Endothelial cell of umbilical vein (primary cell): ENCODE measurements at regions not wholly inside any gene's neighbourhood (a gene's known extent, or its start where the extent isn't known, plus 50 kb on each side); places are given as distances from the start of the nearest gene placed in this dataset.

Experiments used
- BruUV-seq: library from RNA; stranded (reverse); fragments of 400-500 nt; replicated peaks from 2 replicates; lab custom pipeline; 2021; lab: Mats Ljungman, UMichigan
- CTCF ChIA-PET: fragments of 300-600, 350-600 bp; sonication (Branson Sonifier 250); formaldehyde crosslinking; loops from one replicate; lab custom pipeline; 2021; ENCODE audit warnings: antibody characterized with exemption, inconsistent platforms; lab: Charles Lee
- POLR2A ChIA-PET: fragments of 300-600, 350-600 bp; sonication (Branson Sonifier 250); formaldehyde crosslinking; loops from one replicate; lab custom pipeline; 2021; ENCODE audit warnings: antibody characterized with exemption, inconsistent platforms; lab: Charles Lee
- DNase-seq: peaks from one replicate; pipeline ENCODE4 v3.0.0-alpha.2; 2011; ENCODE audit warnings: low read depth, low spot score
- FAIRE-seq: peaks from 2 replicates; lab custom pipeline; 2011; peaks lifted over from hg19 to GRCh38; lab: Jason Lieb, UNC
- H2AFZ ChIP-seq: 2 replicates; pipeline ENCODE4 v1.6.0; 2012; ENCODE audit warnings: low read depth, low read length, control low read depth, inconsistent platforms
- H3K27ac ChIP-seq: 2 replicates; pipeline ENCODE4 v1.5.1; 2011; ENCODE audit warnings: low read depth, mild to moderate bottlenecking, control low read depth, low read length, moderate library complexity; ENCODE audit not compliant: insufficient read depth
- H3K27me3 ChIP-seq, 2 experiments: 2 replicates each; pipeline versions ENCODE4 v1.6.0 to v1.6.1; 2011; ENCODE audit warnings: low read length in 2 of 2, mixed read lengths in 1 of 2; ENCODE audit not compliant: control insufficient read depth in 2 of 2, insufficient read depth in 2 of 2
- H3K36me3 ChIP-seq, 2 experiments: 2 replicates in 1 of 2; 3 replicates in 1 of 2; pipeline ENCODE4 v1.5.1; 2011; ENCODE audit warnings: low read length in 2 of 2, mild to moderate bottlenecking in 1 of 2, moderate library complexity in 1 of 2; ENCODE audit not compliant: control insufficient read depth in 2 of 2, insufficient read depth in 2 of 2; ENCODE audit errors: extremely low read depth in 1 of 2
- H3K4me1 ChIP-seq: 3 replicates; pipeline ENCODE4 v1.5.1; 2011; ENCODE audit warnings: mild to moderate bottlenecking, low read length; ENCODE audit not compliant: control insufficient read depth, insufficient read depth; ENCODE audit errors: extremely low read depth
- H3K4me2 ChIP-seq: 2 replicates; pipeline ENCODE4 v1.6.1; 2011; ENCODE audit warnings: low read length, control low read depth, mixed read lengths; ENCODE audit not compliant: insufficient read depth
- H3K4me3 ChIP-seq, 3 experiments: fragments of 200-600 bp in 1 of 3; sonication (generic), shearing (Covaris generic) in 1 of 3; replicated peaks in 1 of 3; 2 replicates each; pipeline ENCODE4 v1.5.1; 2011 to 2016; ENCODE audit warnings: control low read depth in 3 of 3, low read length in 3 of 3, mild to moderate bottlenecking in 2 of 3, inconsistent platforms in 1 of 3, low read depth in 1 of 3, moderate library complexity in 1 of 3; ENCODE audit not compliant: insufficient read depth in 1 of 3
- H3K79me2 ChIP-seq: 2 replicates; pipeline ENCODE4 v1.6.0; 2012; ENCODE audit warnings: low read length, inconsistent platforms; ENCODE audit not compliant: control insufficient read depth, insufficient read depth
- H3K9ac ChIP-seq: replicated peaks from 2 replicates; pipeline ENCODE3; 2011; ENCODE audit warnings: low read length, control low read depth; ENCODE audit not compliant: insufficient read depth; ENCODE audit errors: extremely low read depth
- H3K9me1 ChIP-seq: replicated peaks from 3 replicates; pipeline ENCODE4 v1.6.0; 2011; ENCODE audit warnings: mild to moderate bottlenecking, low read length; ENCODE audit not compliant: control insufficient read depth, insufficient read depth; ENCODE audit errors: extremely low read depth
- H3K9me3 ChIP-seq: replicated peaks from 2 replicates; pipeline ENCODE4 v1.5.1; 2012; ENCODE audit warnings: low read length, inconsistent platforms; ENCODE audit not compliant: control insufficient read depth, insufficient read depth
- H4K20me1 ChIP-seq: replicated peaks from 2 replicates; pipeline ENCODE3; 2011; ENCODE audit warnings: mild to moderate bottlenecking, low read length; ENCODE audit not compliant: control insufficient read depth, insufficient read depth; ENCODE audit errors: extremely low read depth
- EZH2 ChIP-seq: IDR thresholded peaks from 2 replicates; pipeline ENCODE4 v1.6.1; 2012; ENCODE audit warnings: borderline replicate concordance, low read depth, mild to moderate bottlenecking, moderate library complexity, low read length, inconsistent platforms; ENCODE audit not compliant: severe bottlenecking
- FOS ChIP-seq: IDR thresholded peaks from 2 replicates; pipeline ENCODE4 v1.6.1; 2011; ENCODE audit warnings: mild to moderate bottlenecking, low read length, moderate library complexity, borderline replicate concordance; ENCODE audit not compliant: insufficient read depth
- GATA2 ChIP-seq: IDR thresholded peaks from 2 replicates; pipeline ENCODE4 v1.7.0; 2011; ENCODE audit warnings: low read depth, mild to moderate bottlenecking, moderate library complexity, mixed read lengths, low read length; ENCODE audit not compliant: insufficient read length, insufficient read depth
- JUN ChIP-seq: IDR thresholded peaks from 2 replicates; pipeline ENCODE4 v1.6.1; 2011; ENCODE audit warnings: borderline replicate concordance, low read depth; ENCODE audit not compliant: insufficient read length, insufficient read depth
- MYC ChIP-seq: IDR thresholded peaks from one replicate; pipeline ENCODE4 v1.6.1; 2011; ENCODE audit warnings: mild to moderate bottlenecking, low read depth, low read length
- POLR2A ChIP-seq: IDR thresholded peaks from 2 replicates; pipeline ENCODE4 v1.6.1; 2012; ENCODE audit warnings: low read depth, mild to moderate bottlenecking, control low read depth, low read length
- POLR2AphosphoS5 ChIP-seq: IDR thresholded peaks from 2 replicates; pipeline ENCODE4 v1.6.1; 2012; ENCODE audit warnings: low read depth, mild to moderate bottlenecking, control low read depth, low read length, moderate library complexity; ENCODE audit not compliant: insufficient read depth
- dilution Hi-C: fragments of 300-500 bp; cut with MboI; formaldehyde crosslinking; loops from one replicate; pipeline ENCODE4 v1.15.0; 2019; ENCODE audit warnings: low sequenced_read_pairs; ENCODE audit not compliant: extremely low pct_ligation_motif_present
- intact Hi-C: fragments of 100-400 bp; cut with micrococcal nuclease; formaldehyde crosslinking; loops from one replicate; pipeline ENCODE4 v1.10.0; 2022
- TF ChIP-seq, protein P1 (sequence below): IDR thresholded peaks from 2 replicates; pipeline ENCODE4 v1.6.1; 2011; ENCODE audit not compliant: insufficient read depth, insufficient read length
- TF ChIP-seq, protein P2 (sequence below), 2 donors: IDR thresholded peaks; 1 replicate in 1 of 2; 2 replicates in 1 of 2; pipeline ENCODE4 v1.5.1; 2011; ENCODE audit warnings: low read length in 2 of 2, mild to moderate bottlenecking in 2 of 2, moderate library complexity in 2 of 2, control low read depth in 1 of 2, inconsistent platforms in 1 of 2, low read depth in 1 of 2; ENCODE audit not compliant: insufficient read depth in 1 of 2; ENCODE audit errors: extremely low read depth in 1 of 2

- dilution Hi-C loops (no loop called here), intact Hi-C loops (no loop called here)
- no TSS peak for BruUV-seq
Measured at GRCh38 chr9:100937382-100937781, 91.1 kb upstream of the PLPPR1 start.

GRCh38 chr9:100938507-100938906 is 90.0 kb upstream of the PLPPR1 start:
- Histone ChIP-seq H3K4me2 (no peak overlapping the region), H3K4me3 (no peak overlapping the region), H4K20me1 (no peaks in the 10 kb centered on the region), H3K9me1 (peaks cover 2% of the 10 kb centered on the region), H3K36me3 (no peaks in the 10 kb centered on the region), H3K9ac (no peak overlapping the region), H3K27me3 (no peaks in the 10 kb centered on the region), H3K9me3 (no peaks in the 10 kb centered on the region), H3K4me1 (no peaks in the 10 kb centered on the region), H2AFZ (no peak overlapping the region), H3K27ac (no peak overlapping the region), H3K79me2 (no peaks in the 10 kb centered on the region)
- intact Hi-C loops: no loop called here
- no peak for DNase-seq
- TF ChIP-seq, protein P1, sequence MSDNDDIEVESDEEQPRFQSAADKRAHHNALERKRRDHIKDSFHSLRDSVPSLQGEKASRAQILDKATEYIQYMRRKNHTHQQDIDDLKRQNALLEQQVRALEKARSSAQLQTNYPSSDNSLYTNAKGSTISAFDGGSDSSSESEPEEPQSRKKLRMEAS: no peak
- no peak for TF ChIP-seq EZH2
- TF ChIP-seq POLR2AphosphoS5: no peak
- TF ChIP-seq GATA2: no peak
- no peak for TF ChIP-seq FOS
- TF ChIP-seq JUN: no peak
- no peak for TF ChIP-seq POLR2A
- TF ChIP-seq MYC: no peak
- TF ChIP-seq, protein P2, sequence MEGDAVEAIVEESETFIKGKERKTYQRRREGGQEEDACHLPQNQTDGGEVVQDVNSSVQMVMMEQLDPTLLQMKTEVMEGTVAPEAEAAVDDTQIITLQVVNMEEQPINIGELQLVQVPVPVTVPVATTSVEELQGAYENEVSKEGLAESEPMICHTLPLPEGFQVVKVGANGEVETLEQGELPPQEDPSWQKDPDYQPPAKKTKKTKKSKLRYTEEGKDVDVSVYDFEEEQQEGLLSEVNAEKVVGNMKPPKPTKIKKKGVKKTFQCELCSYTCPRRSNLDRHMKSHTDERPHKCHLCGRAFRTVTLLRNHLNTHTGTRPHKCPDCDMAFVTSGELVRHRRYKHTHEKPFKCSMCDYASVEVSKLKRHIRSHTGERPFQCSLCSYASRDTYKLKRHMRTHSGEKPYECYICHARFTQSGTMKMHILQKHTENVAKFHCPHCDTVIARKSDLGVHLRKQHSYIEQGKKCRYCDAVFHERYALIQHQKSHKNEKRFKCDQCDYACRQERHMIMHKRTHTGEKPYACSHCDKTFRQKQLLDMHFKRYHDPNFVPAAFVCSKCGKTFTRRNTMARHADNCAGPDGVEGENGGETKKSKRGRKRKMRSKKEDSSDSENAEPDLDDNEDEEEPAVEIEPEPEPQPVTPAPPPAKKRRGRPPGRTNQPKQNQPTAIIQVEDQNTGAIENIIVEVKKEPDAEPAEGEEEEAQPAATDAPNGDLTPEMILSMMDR (IDR thresholded peaks at IDR 0.05; ENCODE audit: extremely low read depth in 1 of 2, insufficient read depth in 1 of 2, low read depth in 1 of 2, low read length in 2 of 2): no peak
- no peak for FAIRE-seq
- POLR2A ChIA-PET: no interaction called here
- CTCF ChIA-PET: no interaction called here
- BruUV-seq: no TSS peak
- dilution Hi-C loops: no loop called here

More at GRCh38 chr9:100937382-100937781, 91.1 kb upstream of the PLPPR1 start:
- TF ChIP-seq GATA2: no peak
- TF ChIP-seq MYC: no peak
- TF ChIP-seq, protein P2 (IDR thresholded peaks at IDR 0.05; ENCODE audit: extremely low read depth in 1 of 2, insufficient read depth in 1 of 2, low read depth in 1 of 2, low read length in 2 of 2): no peak
- no peaks in the 10 kb centered on the region for H3K36me3 ChIP-seq
- no peak overlapping the region for H3K4me2 ChIP-seq
- POLR2A ChIA-PET: no interaction called here
- no peaks in the 10 kb centered on the region for H3K9me1 ChIP-seq
- no peaks in the 10 kb centered on the region for H3K4me1 ChIP-seq
- FAIRE-seq (no peak), DNase-seq (no peak)
- H3K9ac ChIP-seq: no peak overlapping the region
- H3K79me2 ChIP-seq: no peaks in the 10 kb centered on the region
- no peaks in the 10 kb centered on the region for H4K20me1 ChIP-seq
- H3K27ac ChIP-seq: no peak overlapping the region
- H3K27me3 ChIP-seq: no peaks in the 10 kb centered on the region
- CTCF ChIA-PET: no interaction called here
- no peak overlapping the region for H2AFZ ChIP-seq
- H3K9me3 ChIP-seq: no peaks in the 10 kb centered on the region
- no peak overlapping the region for H3K4me3 ChIP-seq
